IPS-15b (cell line): ENCODE measurements at regions not wholly inside any gene's neighbourhood (a gene's known extent, or its start where the extent isn't known, plus 50 kb on each side); places are given as distances from the start of the nearest gene placed in this dataset.

Experiments used
- H3K27me3 ChIP-seq: one replicate; pipeline ENCODE4 v1.6.1; 2013; ENCODE audit warnings: low read length; ENCODE audit not compliant: control insufficient read depth, insufficient read depth
- H3K36me3 ChIP-seq: one replicate; pipeline ENCODE4 v1.6.1; 2013; ENCODE audit warnings: low read length; ENCODE audit not compliant: control insufficient read depth, insufficient read depth
- H3K4me1 ChIP-seq: one replicate; pipeline ENCODE4 v1.6.1; 2013; ENCODE audit warnings: mild to moderate bottlenecking, low read length; ENCODE audit not compliant: control insufficient read depth, insufficient read depth
- H3K4me3 ChIP-seq: one replicate; pipeline ENCODE4 v1.5.1; 2013; ENCODE audit warnings: low read depth, low read length
- H3K9ac ChIP-seq: one replicate; pipeline ENCODE4 v1.6.1; 2013; ENCODE audit warnings: low read depth, mild to moderate bottlenecking, low read length
- H3K9me3 ChIP-seq: one replicate; pipeline ENCODE4 v1.6.1; 2013; ENCODE audit warnings: mild to moderate bottlenecking, low read length; ENCODE audit not compliant: control insufficient read depth, insufficient read depth

DNA sequence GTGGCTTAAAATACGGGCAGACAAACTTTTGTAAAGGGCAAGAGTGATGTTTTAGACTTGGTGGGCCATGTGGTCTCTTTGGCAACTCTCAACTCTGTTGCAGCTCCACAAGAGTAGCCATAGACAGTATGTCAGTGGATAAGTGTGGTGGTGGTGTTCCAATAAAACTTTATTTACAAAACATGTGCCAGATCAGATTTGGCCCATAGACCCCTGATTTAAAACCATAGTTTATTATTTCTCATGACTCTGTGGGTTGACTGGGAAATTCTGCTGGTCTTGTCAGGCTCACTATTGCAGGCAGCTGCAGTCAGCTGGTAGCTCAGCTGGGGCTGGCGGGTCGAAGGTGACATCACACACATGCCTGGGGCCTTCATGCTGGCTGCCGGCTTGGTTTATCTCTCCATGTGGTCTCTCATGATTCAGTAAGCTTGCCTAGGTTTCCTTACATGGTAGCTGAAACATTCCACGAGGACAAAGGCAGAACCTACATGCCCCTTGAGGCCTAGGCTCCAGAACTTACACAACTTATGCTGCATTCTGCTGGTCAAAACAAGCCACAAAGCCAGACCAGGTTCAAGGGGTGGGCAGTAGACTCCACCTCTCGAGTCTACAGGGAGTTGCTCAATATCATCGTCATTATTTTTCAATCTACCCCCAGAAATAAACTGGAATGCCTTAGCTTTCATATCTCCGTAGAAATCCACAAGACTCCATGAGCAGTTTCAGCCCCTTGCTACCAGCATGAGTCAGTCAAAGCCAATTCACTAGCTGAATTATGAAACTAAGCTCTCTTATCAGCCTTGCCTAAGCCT is 245.7 kb downstream of the WDR11 start:
- Histone ChIP-seq H3K9me3 (no peaks in the 10 kb centered on the region), H3K9ac (no peak overlapping the region), H3K4me1 (no peaks in the 10 kb centered on the region), H3K4me3 (no peak overlapping the region), H3K36me3 (no peaks in the 10 kb centered on the region), H3K27me3 (no peaks in the 10 kb centered on the region)

- no peaks in the 10 kb centered on the region for H3K36me3 ChIP-seq
These were observed 247.0 kb downstream of the WDR11 start for GRCh38 chr10:121098211-121098610.

GRCh38 chr10:121098751-121099150 is 247.6 kb downstream of the WDR11 start:
- H3K4me3 ChIP-seq = no peak overlapping the region
- no peaks in the 10 kb centered on the region for H3K9me3 ChIP-seq
- no peak overlapping the region for H3K9ac ChIP-seq
- H3K36me3 ChIP-seq = no peaks in the 10 kb centered on the region
- no peaks in the 10 kb centered on the region for H3K4me1 ChIP-seq
- H3K27me3 ChIP-seq = no peaks in the 10 kb centered on the region

More at GRCh38 chr10:121098211-121098610, 247.0 kb downstream of the WDR11 start:
- H3K4me1 ChIP-seq = no peaks in the 10 kb centered on the region
- H3K9me3 ChIP-seq = no peaks in the 10 kb centered on the region
- H3K9ac ChIP-seq = no peak overlapping the region
- no peaks in the 10 kb centered on the region for H3K27me3 ChIP-seq
- H3K4me3 ChIP-seq = no peak overlapping the region

GRCh38 chr10:121099181-121099580 is 248.0 kb downstream of the WDR11 start:
- no peaks in the 10 kb centered on the region for H3K27me3 ChIP-seq
- H3K36me3 ChIP-seq = no peaks in the 10 kb centered on the region
- no peaks in the 10 kb centered on the region for H3K9me3 ChIP-seq
- no peaks in the 10 kb centered on the region for H3K4me1 ChIP-seq
- no peak overlapping the region for H3K9ac ChIP-seq
- no peak overlapping the region for H3K4me3 ChIP-seq

DNA sequence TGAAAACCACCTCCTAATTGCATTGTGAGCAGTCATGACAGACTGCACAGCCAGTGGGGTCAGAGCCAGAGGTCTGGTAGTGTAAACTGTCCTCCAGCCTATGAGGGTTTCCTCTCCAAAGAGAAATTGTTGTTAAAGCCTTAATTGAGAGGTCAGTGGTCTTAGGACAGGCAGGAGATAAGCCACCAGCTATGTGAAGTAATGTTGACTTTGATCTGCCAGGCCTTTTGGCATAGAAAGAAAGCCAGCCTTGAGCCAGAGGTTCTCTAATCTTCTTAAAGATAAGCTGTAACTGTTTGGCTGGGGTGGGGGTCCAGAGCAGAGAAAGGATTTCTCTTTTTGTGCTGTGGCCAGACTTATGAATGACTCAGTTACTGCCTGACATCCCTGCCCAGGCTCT is 248.4 kb downstream of the WDR11 start:
- H3K9me3 ChIP-seq = no peaks in the 10 kb centered on the region
- no peak overlapping the region for H3K9ac ChIP-seq
- H3K36me3 ChIP-seq = no peaks in the 10 kb centered on the region
- H3K4me3 ChIP-seq = no peak overlapping the region
- H3K4me1 ChIP-seq = no peaks in the 10 kb centered on the region
- H3K27me3 ChIP-seq = no peaks in the 10 kb centered on the region

DNA sequence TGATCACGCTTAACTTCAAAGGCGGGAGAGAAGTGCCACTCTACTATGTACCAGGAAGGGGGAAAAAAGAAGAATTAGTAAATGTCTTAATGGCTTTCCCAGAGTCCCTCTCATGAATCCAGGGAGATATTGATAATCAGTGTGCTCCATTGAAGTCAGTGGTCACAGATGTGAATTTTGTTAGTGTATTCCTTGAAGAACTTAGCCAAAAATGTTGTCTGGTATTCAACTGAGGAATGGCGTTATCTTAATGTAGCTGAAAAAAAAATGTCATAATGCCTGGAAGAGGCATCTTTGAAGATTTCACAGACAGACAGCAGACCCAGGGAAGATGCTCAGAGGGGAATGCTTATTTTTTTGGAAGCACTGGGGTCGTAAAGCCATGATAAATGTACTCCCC is 250.4 kb downstream of the WDR11 start:
- no peak overlapping the region for H3K9ac ChIP-seq
- H3K27me3 ChIP-seq = no peaks in the 10 kb centered on the region
- H3K36me3 ChIP-seq = no peaks in the 10 kb centered on the region
- H3K4me1 ChIP-seq = no peaks in the 10 kb centered on the region
- no peaks in the 10 kb centered on the region for H3K9me3 ChIP-seq
- no peak overlapping the region for H3K4me3 ChIP-seq

DNA sequence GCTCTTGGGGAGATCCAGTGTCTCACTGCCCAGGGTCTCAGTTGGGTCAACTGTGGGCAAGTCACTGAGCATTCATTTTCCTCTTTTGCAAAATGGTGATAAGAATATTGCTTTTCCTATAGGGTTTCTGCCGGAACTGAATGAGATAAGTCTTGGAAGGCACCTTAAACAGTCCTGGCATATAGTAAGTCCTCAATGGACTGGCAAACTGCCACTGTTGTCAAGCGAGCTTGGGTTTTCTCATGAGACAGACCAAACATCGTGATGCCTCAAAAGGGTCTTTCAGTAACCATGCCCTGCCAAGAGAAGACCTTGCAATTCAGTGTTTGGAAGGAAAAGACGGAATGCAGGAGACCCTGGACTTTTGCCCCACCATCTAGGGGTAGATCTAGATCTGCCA is 251.5 kb downstream of the WDR11 start:
- H3K4me3 ChIP-seq = no peak overlapping the region
- H3K9me3 ChIP-seq = no peaks in the 10 kb centered on the region
- H3K9ac ChIP-seq = no peak overlapping the region
- no peaks in the 10 kb centered on the region for H3K27me3 ChIP-seq
- no peaks in the 10 kb centered on the region for H3K36me3 ChIP-seq
- no peaks in the 10 kb centered on the region for H3K4me1 ChIP-seq

- Histone ChIP-seq H3K4me3 (no peak overlapping the region), H3K36me3 (no peaks in the 10 kb centered on the region), H3K4me1 (no peaks in the 10 kb centered on the region), H3K9ac (no peak overlapping the region), H3K27me3 (no peaks in the 10 kb centered on the region), H3K9me3 (no peaks in the 10 kb centered on the region)
These were observed 253.4 kb downstream of the WDR11 start for GRCh38 chr10:121104476-121105111.

DNA sequence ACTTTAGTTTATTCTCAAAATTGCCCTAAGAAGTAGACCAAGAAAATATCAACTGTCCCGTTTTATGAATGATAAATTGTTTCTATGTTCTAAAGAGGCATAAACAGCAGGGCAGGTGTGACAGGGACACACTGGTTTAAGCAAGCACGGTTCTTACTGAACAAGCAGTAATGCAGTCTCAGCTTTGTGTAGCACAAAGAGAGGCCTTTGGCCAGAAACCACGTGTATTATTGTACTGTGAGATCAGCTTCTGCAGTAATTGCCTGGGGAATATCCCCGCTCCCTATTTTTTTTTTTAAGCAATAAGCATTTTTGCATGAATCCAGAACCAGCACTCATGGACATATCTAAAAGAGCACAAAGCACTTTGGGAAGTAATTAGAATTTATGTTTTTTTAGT is 255.4 kb downstream of the WDR11 start:
- Histone ChIP-seq H3K36me3 (no peaks in the 10 kb centered on the region), H3K9ac (no peak overlapping the region), H3K4me3 (no peak overlapping the region), H3K27me3 (no peaks in the 10 kb centered on the region), H3K9me3 (no peaks in the 10 kb centered on the region), H3K4me1 (no peaks in the 10 kb centered on the region)

DNA sequence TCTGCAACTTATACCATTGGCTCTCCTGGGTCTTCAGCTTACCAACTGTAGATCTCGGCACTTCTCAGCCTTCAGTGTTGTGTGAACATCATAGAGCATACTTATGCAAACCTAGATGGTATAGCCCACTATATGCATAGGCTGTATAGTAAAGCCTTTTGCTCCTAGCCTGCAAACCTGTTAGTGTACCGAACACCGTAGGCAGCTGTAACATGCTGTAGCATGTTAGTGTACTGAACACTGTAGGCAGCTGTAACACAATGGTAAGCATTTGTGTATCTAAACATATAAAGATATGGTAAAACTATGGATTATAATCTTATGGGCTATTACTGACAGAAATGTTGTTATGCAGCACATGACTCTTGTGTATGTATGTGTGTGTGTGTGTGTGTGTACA is 256.9 kb downstream of the WDR11 start:
- H3K4me3 ChIP-seq = no peak overlapping the region
- peaks cover 3% of the 10 kb centered on the region for H3K4me1 ChIP-seq
- H3K9me3 ChIP-seq = no peaks in the 10 kb centered on the region
- no peak overlapping the region for H3K9ac ChIP-seq
- H3K36me3 ChIP-seq = no peaks in the 10 kb centered on the region
- no peaks in the 10 kb centered on the region for H3K27me3 ChIP-seq

- Histone ChIP-seq H3K4me1 (peaks cover 3% of the 10 kb centered on the region), H3K9ac (no peak overlapping the region), H3K4me3 (no peak overlapping the region), H3K9me3 (no peaks in the 10 kb centered on the region), H3K36me3 (no peaks in the 10 kb centered on the region), H3K27me3 (no peaks in the 10 kb centered on the region)
These were observed 259.2 kb downstream of the WDR11 start for GRCh38 chr10:121110369-121110768.

DNA sequence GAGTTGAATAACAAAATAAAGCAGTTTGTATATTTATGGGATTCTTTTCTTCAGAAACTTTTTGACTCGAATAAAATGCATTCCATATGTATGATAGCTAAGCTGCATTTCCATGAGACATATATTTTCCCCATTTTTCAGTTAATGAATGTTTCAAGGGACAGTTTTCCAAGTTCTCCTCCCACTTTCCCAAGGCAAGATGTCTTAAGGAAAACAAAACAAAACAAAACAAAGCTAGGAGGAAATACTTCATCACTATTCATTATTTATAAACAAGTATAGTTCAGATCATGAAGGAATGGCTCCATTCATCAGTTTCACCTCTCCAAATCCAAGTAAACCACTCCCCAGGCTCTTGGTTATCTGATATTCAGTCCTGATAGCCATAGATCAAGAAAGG is 261.0 kb downstream of the WDR11 start:
- no peaks in the 10 kb centered on the region for H3K36me3 ChIP-seq
- no peaks in the 10 kb centered on the region for H3K27me3 ChIP-seq
- H3K9me3 ChIP-seq = no peaks in the 10 kb centered on the region
- peaks cover 3% of the 10 kb centered on the region for H3K4me1 ChIP-seq
- H3K9ac ChIP-seq = no peak overlapping the region
- H3K4me3 ChIP-seq = no peak overlapping the region
